ENCODE measurements at regions not wholly inside any gene's neighbourhood (a gene's known extent, or its start where the extent isn't known, plus 50 kb on each side); places are given as distances from the start of the nearest gene placed in this dataset.

DNA sequence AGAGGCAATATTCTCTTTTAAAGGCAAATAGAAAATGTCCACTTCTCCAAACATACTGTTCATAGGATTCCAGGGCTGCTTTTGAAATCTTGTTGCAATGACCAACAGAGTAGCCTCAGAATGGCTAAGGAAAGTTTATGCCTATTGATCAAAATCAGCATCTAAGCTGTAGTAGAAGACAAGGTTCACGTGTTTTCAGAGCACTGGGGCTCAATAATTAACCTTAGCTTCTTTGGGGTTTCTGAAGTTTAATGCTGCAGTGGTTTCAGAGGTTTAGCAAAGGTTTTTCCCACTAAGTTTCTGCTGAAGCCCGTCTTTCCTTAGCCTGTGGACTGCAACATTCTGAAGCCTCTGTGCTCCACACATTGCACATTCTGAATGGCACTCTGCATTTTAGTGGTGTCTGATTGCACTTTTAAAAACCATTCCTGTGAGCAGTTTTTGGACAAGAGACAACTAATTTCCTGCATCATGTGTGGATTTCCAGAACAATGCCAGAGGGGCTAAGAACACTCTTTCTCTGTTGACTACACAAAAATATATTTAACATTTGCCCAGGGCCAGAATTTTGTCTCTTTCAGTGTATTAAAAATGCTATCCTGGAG is 342.5 kb downstream of the PTEN start:
- TF ChIP-seq, protein P1, sequence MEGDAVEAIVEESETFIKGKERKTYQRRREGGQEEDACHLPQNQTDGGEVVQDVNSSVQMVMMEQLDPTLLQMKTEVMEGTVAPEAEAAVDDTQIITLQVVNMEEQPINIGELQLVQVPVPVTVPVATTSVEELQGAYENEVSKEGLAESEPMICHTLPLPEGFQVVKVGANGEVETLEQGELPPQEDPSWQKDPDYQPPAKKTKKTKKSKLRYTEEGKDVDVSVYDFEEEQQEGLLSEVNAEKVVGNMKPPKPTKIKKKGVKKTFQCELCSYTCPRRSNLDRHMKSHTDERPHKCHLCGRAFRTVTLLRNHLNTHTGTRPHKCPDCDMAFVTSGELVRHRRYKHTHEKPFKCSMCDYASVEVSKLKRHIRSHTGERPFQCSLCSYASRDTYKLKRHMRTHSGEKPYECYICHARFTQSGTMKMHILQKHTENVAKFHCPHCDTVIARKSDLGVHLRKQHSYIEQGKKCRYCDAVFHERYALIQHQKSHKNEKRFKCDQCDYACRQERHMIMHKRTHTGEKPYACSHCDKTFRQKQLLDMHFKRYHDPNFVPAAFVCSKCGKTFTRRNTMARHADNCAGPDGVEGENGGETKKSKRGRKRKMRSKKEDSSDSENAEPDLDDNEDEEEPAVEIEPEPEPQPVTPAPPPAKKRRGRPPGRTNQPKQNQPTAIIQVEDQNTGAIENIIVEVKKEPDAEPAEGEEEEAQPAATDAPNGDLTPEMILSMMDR (IDR thresholded peaks at IDR 0.05): no peak
- no peak for TF ChIP-seq POLR2A (IDR thresholded peaks at IDR 0.05)

Measured in transverse colon (tissue), 3 donors.